GM21526 (cell line): ENCODE measurements at regions not wholly inside any gene's neighbourhood (a gene's known extent, or its start where the extent isn't known, plus 50 kb on each side); places are given as distances from the start of the nearest gene placed in this dataset.
"Not testable (repeated sequence)": the region's sequence is repeated elsewhere in the genome, so short reads cannot be mapped to it uniquely, and the experiment has no call there.

Source experiments
- ATAC-seq: cut with Tn5 transposase; IDR thresholded peaks from one replicate; pipeline ENCODE4 v1.9.1; 2021; ENCODE audit warnings: moderate library complexity; ENCODE audit not compliant: unreplicated experiment, low FRiP score

DNA sequence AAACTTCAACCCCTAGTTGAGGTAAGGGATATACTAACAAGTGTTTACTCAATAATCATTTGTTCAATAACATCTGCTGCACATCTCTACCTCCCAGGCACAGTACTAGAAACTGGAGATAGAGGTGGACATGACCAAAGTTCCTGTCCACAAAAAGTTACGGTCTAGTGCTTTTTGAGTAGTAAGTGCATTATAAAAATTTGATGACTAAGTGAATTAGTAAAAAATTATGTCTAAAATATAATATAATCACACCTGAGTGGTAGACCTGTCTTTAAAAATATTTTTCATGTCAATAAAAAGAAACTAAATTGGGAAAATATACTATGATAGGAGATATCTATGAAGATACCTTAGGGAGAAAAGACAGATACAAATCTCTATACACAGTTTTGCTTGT is 121.5 kb upstream of the FHIT start:
- no peak for ATAC-seq

- no peak for ATAC-seq
Measured at GRCh38 chr3:61378311-61378710, 127.1 kb upstream of the FHIT start.

- peak; percentile 84 for ATAC-seq
Measured at GRCh38 chr3:61381745-61382392, 130.6 kb upstream of the FHIT start.

DNA sequence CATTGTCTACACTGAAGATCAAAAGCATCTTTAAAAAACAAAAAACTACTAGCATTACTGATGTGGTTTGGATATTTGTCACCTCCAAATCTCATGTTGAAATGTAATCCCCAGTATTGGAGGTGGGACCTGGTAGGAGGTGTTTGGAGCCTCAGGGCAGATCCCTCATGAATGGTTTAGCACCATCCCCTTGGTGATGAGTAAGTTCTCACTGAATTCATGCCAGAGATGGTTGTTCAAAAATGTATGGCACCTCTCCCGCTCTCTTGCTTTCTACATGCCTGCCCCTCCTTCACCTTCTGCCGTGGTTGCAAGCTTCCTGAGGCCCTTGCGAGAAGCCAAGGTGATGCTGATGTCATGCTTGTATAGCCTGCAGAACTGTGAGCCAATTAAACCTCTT is 136.6 kb upstream of the FHIT start:
- ATAC-seq: no peak

- not testable (repeated sequence) for ATAC-seq
Measured at GRCh38 chr3:61393480-61393947, 142.3 kb upstream of the FHIT start.

GRCh38 chr3:61401359-61401758 is 150.1 kb upstream of the FHIT start:
- no peak for ATAC-seq

GRCh38 chr3:61407397-61407796 is 154.0 kb upstream of the PTPRG start:
- no peak for ATAC-seq

- ATAC-seq: no peak
Measured at GRCh38 chr3:61409638-61410037, 151.7 kb upstream of the PTPRG start.

GRCh38 chr3:61410358-61410757 is 151.0 kb upstream of the PTPRG start:
- not testable (repeated sequence) for ATAC-seq

DNA sequence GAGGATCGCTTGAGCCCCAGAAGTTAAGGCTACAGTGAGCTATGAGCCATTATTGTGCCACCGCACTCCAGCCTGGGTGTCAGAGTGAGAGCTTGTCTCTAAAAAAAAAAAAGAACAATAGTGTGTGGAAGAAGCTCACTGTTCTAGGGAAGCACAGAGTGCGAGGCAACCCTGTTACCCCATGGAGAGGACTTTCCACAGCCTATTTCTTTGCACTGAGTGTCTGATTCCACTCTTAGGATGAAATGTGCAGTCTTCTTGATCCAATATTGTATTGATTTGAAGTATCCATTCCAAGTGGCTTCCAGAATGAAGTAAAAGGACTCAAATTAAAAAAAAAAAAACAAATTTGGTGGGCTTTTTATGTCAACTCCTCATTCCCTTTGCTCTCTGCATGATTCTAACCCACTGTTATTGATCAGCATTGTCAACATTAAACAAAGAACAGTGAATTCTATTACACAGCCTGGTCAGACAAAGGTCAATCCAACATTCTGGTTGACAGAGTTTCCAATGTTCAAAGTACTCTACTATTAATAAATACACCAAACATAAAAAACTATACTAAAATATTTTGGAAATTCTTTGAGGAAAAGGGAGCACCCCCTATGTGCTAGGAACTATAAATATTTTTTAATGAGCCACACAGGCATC is 150.2 kb upstream of the PTPRG start:
- ATAC-seq: no peak

DNA sequence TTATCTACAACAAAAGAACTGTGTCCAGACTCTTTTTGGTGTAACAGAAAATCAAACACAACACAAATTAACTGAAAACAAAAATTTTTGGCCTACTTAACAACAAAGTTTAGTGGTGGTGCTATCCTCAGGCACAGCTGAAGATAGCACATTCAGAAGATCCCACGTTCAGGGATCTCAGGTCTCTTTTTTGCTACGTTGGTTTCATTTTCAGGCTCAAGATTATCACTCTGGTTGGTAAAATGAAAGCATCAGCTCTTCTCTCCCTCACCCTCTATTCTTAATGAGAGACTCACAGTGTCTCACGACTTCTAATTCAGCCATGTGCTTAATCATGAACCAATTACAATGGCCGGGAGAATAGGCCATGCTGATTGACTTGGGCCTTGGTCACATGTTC is 146.9 kb upstream of the PTPRG start:
- ATAC-seq: peak; percentile 88

GRCh38 chr3:61415201-61415600 is 146.2 kb upstream of the PTPRG start:
- ATAC-seq: no peak

DNA sequence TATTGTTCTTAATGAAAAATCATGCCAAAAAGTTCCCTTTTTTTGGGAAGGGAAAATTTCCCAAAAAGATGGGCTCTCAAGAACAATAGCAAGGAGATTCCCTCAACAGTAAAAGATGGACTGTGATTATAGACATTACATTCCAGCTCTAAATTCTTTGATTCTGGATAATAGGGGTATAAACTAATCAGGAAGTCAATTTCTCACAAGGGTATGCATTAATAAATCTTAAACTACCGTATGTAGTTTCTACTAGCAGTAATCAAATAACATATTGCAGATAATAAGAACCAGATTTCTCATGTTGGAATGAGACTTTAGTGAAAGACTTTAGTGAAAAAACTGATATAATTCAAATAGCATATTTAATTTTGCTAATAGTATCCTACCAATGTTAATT is 144.8 kb upstream of the PTPRG start:
- no peak for ATAC-seq

GRCh38 chr3:61417352-61417751 is 144.0 kb upstream of the PTPRG start:
- ATAC-seq: no peak

DNA sequence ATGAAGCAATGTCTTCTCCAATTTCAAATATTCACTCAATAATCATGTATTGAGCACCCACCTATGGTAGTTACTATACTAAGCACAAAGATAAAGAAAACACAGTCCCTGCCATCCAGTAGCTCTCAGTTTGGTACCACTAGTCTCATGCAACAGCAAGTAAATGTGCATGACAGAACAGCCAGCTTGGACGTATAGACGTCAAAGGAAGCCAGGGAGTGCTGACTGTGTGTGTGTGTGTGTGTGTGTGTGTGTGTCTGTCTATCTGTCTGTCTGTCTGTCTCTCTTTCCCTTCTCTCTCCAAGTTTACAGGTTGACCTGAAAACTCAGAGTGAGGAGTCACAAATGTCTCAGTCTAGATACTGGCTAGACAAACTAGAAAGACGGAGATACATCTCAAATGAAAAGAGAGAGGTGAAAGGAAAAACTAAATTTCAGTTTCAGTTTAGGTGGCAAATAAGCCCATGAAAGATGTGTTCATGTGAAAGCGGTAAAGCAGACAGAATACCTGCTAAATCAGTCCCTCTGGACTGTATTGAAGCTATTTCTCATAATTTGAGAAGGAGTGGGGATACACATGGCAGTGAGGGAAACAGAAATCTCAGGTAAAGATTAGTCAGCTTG is 141.1 kb upstream of the PTPRG start:
- peak; percentile 87 for ATAC-seq

DNA sequence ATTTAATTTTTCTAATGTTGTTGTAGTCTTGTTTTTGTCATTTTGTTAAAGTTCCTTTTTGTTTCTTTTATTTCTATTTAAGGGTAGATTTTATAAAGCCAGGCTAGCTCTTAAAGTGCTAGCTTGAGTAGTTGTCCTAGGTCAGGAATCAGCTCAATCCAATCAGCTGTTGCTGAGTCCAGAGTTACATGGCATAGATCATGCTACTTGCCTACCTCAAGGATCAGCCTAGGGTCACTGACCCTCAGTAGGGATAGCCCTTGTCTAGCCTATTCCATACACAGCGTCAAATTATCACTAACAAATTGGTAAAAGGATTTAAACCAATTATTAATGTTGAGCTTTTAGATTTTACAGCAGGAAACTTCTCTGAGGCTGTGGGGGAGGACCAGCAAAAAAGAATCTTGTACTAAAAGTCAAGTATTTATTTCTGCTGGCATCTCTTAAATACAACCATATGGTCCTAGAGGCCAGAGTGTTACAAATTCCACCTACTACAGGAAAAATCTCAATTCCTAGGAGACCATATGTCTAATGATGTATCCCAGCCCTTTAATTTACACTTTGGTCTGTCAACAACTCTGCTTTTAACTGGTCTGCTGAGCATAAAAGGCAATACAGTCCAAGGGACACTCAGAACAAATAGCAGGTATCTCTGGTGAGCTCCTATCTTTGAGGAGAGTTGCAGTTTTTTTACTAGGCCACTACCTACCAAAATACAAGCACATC is 138.3 kb upstream of the PTPRG start:
- no peak for ATAC-seq

- no peak for ATAC-seq
Measured at GRCh38 chr3:61425356-61425755, 136.0 kb upstream of the PTPRG start.

DNA sequence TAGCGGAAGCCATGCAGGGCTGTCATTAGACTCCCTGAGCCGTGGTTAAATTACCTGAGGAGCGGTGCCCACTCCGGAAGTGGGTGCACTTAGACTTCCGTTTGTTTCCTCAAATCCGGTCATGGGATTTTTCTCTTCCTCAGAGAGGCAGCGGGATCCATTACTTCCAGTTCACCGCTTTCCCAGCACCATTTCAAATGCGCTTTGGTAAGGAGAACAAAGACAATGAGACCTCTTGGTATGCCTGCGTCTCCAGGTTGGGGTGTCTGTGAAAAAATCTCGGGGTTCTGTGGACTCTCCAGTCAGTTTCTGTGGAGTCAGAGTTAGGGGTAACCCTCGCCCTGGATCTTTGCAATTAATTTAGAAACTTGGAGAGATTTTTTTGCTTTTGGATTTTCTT is 132.3 kb upstream of the PTPRG start:
- no peak for ATAC-seq

- ATAC-seq: not testable (repeated sequence)
Measured at GRCh38 chr3:61434901-61435300, 126.5 kb upstream of the PTPRG start.

- not testable (repeated sequence) for ATAC-seq
Measured at GRCh38 chr3:61435361-61435760, 126.0 kb upstream of the PTPRG start.
